Heart left ventricle (tissue), 13 donors: ENCODE measurements at regions not wholly inside any gene's neighbourhood (a gene's known extent, or its start where the extent isn't known, plus 50 kb on each side); places are given as distances from the start of the nearest gene placed in this dataset.

ENCODE experiments used
- POLR2A ChIP-seq, 2 donors: fragments of 450-650 bp; IDR thresholded peaks; one replicate each; pipeline ENCODE4 v1.6.1; 2017; ENCODE audit warnings: antibody characterized with exemption in 2 of 2, mild to moderate bottlenecking in 2 of 2, moderate library complexity in 2 of 2
- TF ChIP-seq, protein P1 (sequence below), 12 donors: fragments of 200-600 bp; sonication (generic) in 4 of 12; IDR thresholded peaks; one replicate each; pipeline versions ENCODE4 v1.5.0 to v1.8.0; 2018 to 2022; ENCODE audit warnings: antibody characterized with exemption in 12 of 12, mild to moderate bottlenecking in 5 of 12
- donor health status: ischemic (EF 13 %, LVEDD 7.1; RV severe dilation, severe dysfunction).
- donor health status: DM: no; HTN: yes; CAD: no.
- donor health status: DM: no; HTN: no; CAD: no.
- donor health status: ischemic (EF 25% LVEDD 6.9; RV normal size, moderate dysfunction).
- donor health status: ischemic (EF 25% LVEDD 5.7; RV mildly dilated, moderate dysfunction).
- donor health status: ischemic (EF 35%, LVEDD 5.7; RV mildly dilated, moderate dysfunction).
- donor health status: nonischemic (EF 11% LVEDD 7.7; RV severe dilation, severe dysfunction).
- donor health status: DM: yes; HTN: yes; CAD: no.
- donor health status: PGD.
- donor health status: ischemic (EF 29% LVEDD 5.4; RV normal size, mild dysfunction).
- donor health status: nonischemic (EF 23%, LVEDD 6.1; RV moderate dilation, normal function).

DNA sequence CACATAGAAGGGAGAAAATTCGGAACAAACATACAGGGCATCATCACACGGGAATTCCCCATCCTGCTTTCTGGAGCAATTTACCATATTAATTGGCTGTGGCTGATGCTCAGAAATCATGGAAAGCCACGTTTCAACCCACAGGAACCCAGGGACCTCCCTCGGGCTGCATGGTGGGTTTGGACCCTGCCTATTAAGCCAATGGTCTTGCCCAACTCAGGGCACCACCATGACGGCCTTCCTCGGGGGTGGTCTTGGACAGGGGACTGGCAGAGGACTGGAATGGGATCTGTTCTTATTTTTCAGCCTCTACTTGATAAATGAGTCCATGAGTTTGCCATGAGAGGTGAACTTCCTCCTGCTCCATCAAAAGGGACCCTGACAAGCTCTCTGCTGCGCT lies 374.0 kb downstream of the SHANK2 start:
- TF ChIP-seq, protein P1, sequence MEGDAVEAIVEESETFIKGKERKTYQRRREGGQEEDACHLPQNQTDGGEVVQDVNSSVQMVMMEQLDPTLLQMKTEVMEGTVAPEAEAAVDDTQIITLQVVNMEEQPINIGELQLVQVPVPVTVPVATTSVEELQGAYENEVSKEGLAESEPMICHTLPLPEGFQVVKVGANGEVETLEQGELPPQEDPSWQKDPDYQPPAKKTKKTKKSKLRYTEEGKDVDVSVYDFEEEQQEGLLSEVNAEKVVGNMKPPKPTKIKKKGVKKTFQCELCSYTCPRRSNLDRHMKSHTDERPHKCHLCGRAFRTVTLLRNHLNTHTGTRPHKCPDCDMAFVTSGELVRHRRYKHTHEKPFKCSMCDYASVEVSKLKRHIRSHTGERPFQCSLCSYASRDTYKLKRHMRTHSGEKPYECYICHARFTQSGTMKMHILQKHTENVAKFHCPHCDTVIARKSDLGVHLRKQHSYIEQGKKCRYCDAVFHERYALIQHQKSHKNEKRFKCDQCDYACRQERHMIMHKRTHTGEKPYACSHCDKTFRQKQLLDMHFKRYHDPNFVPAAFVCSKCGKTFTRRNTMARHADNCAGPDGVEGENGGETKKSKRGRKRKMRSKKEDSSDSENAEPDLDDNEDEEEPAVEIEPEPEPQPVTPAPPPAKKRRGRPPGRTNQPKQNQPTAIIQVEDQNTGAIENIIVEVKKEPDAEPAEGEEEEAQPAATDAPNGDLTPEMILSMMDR (IDR thresholded peaks at IDR 0.05) = no peak
- no peak for TF ChIP-seq POLR2A (IDR thresholded peaks at IDR 0.05)
